Suppressor macrophage treated with lipopolysaccharide for 4 hours (primary cell): ENCODE measurements at regions not wholly inside any gene's neighbourhood (a gene's known extent, or its start where the extent isn't known, plus 50 kb on each side); places are given as distances from the start of the nearest gene placed in this dataset.

Experiments
- DNase-seq: peaks from one replicate; pipeline ENCODE4 v3.0.0-alpha.2; 2020

GRCh38 chr9:126017758-126018157 lies 270.6 kb downstream of the PBX3 start:
- DNase-seq = no peak

GRCh38 chr9:126020836-126021235 lies 273.7 kb downstream of the PBX3 start:
- no peak for DNase-seq

- DNase-seq = no peak
These were observed 276.8 kb downstream of the PBX3 start for GRCh38 chr9:126023962-126024361.

GRCh38 chr9:126024581-126025230 lies 277.5 kb downstream of the PBX3 start:
- DNase-seq = no peak

GRCh38 chr9:126025991-126026390 lies 278.8 kb downstream of the PBX3 start:
- DNase-seq = no peak

GRCh38 chr9:126027566-126027965 lies 280.4 kb downstream of the PBX3 start:
- no peak for DNase-seq

- no peak for DNase-seq
These were observed 281.6 kb downstream of the PBX3 start for GRCh38 chr9:126028746-126029145.

GRCh38 chr9:126030716-126031115 lies 283.5 kb downstream of the PBX3 start:
- no peak for DNase-seq

GRCh38 chr9:126031116-126031515 lies 283.9 kb downstream of the PBX3 start:
- no peak for DNase-seq

GRCh38 chr9:126032135-126032534 lies 285.0 kb downstream of the PBX3 start:
- no peak for DNase-seq

- DNase-seq = no peak
These were observed 286.1 kb downstream of the PBX3 start for GRCh38 chr9:126033318-126033717.

GRCh38 chr9:126033956-126034355 lies 286.8 kb downstream of the PBX3 start:
- no peak for DNase-seq

GRCh38 chr9:126036881-126037291 lies 289.7 kb downstream of the PBX3 start:
- DNase-seq = no peak

GRCh38 chr9:126038790-126039189 lies 287.8 kb upstream of the MVB12B start:
- no peak for DNase-seq

- no peak for DNase-seq
These were observed 282.9 kb upstream of the MVB12B start for GRCh38 chr9:126043681-126044080.

- DNase-seq = no peak
These were observed 277.5 kb upstream of the MVB12B start for GRCh38 chr9:126049088-126049487.

- DNase-seq = no peak
These were observed 276.6 kb upstream of the MVB12B start for GRCh38 chr9:126049896-126050604.

- DNase-seq = no peak
These were observed 276.0 kb upstream of the MVB12B start for GRCh38 chr9:126050605-126050990.

- no peak for DNase-seq
These were observed 275.0 kb upstream of the MVB12B start for GRCh38 chr9:126051446-126052130.

GRCh38 chr9:126052791-126053190 lies 273.8 kb upstream of the MVB12B start:
- DNase-seq = no peak

- DNase-seq = no peak
These were observed 272.7 kb upstream of the MVB12B start for GRCh38 chr9:126053913-126054312.

- no peak for DNase-seq
These were observed 271.1 kb upstream of the MVB12B start for GRCh38 chr9:126055381-126055985.

GRCh38 chr9:126056312-126057021 lies 270.2 kb upstream of the MVB12B start:
- DNase-seq = no peak
